MM.1S (cell line): ENCODE measurements at regions not wholly inside any gene's neighbourhood (a gene's known extent, or its start where the extent isn't known, plus 50 kb on each side); places are given as distances from the start of the nearest gene placed in this dataset.

Experiments
- DNase-seq: peaks from one replicate; pipeline ENCODE4 v3.0.0-alpha.2; 2015
- H2AFZ ChIP-seq: fragments of 300-600 bp; sonication (generic); 2 replicates; pipeline ENCODE4 v1.6.0; 2016; ENCODE audit warnings: antibody characterized with exemption, low read length
- H3F3A ChIP-seq: fragments of 300-600 bp; sonication (generic); 2 replicates; pipeline ENCODE4 v1.6.1; 2016; ENCODE audit warnings: mild to moderate bottlenecking, antibody characterized with exemption, low read length, moderate library complexity, mixed read lengths; ENCODE audit not compliant: insufficient read depth
- H3K27ac ChIP-seq: fragments of 300-600 bp; sonication (generic); 2 replicates; pipeline ENCODE4 v1.5.1; 2016; ENCODE audit warnings: mild to moderate bottlenecking, low read length
- H3K27me3 ChIP-seq: fragments of 300-600 bp; sonication (generic); replicated peaks from 2 replicates; pipeline ENCODE4 v1.6.0; 2016; ENCODE audit warnings: low read length; ENCODE audit not compliant: insufficient read depth
- H3K36me3 ChIP-seq: fragments of 300-600 bp; sonication (generic); replicated peaks from 2 replicates; pipeline ENCODE4 v1.6.1; 2016; ENCODE audit warnings: mild to moderate bottlenecking, low read length, mixed read lengths; ENCODE audit not compliant: insufficient read depth
- H3K4me1 ChIP-seq: fragments of 300-600 bp; sonication (generic); 2 replicates; pipeline ENCODE4 v1.6.1; 2016; ENCODE audit warnings: low read length, mixed read lengths
- H3K4me2 ChIP-seq: fragments of 300-600 bp; sonication (generic); 2 replicates; pipeline ENCODE4 v1.6.0; 2016; ENCODE audit warnings: low read depth, low read length
- H3K4me3 ChIP-seq: fragments of 300-600 bp; sonication (generic); 2 replicates; pipeline ENCODE4 v1.5.1; 2016; ENCODE audit warnings: low read length, mixed read lengths
- H3K79me2 ChIP-seq: fragments of 300-600 bp; sonication (generic); 2 replicates; pipeline ENCODE4 v1.6.1; 2016; ENCODE audit warnings: mixed run types, low read length, mixed read lengths
- H3K9ac ChIP-seq: fragments of 300-600 bp; sonication (generic); 2 replicates; pipeline ENCODE4 v1.6.1; 2016; ENCODE audit warnings: low read length, mixed read lengths
- H3K9me2 ChIP-seq: fragments of 300-600 bp; sonication (generic); replicated peaks from 2 replicates; pipeline ENCODE4 v1.6.1; 2016; ENCODE audit warnings: mild to moderate bottlenecking, low read length, mixed read lengths; ENCODE audit not compliant: insufficient read depth
- H3K9me3 ChIP-seq: fragments of 300-600 bp; sonication (generic); replicated peaks from 2 replicates; pipeline ENCODE4 v1.6.1; 2016; ENCODE audit warnings: mild to moderate bottlenecking, low read length, mixed read lengths; ENCODE audit not compliant: insufficient read depth
- H4K20me1 ChIP-seq: fragments of 300-600 bp; sonication (generic); 2 replicates; pipeline ENCODE4 v1.6.1; 2016; ENCODE audit warnings: mild to moderate bottlenecking, low read length, moderate library complexity, mixed read lengths; ENCODE audit not compliant: insufficient read depth
- CTCF ChIP-seq: fragments of 300-600 bp; sonication (generic); IDR thresholded peaks from 2 replicates; pipeline ENCODE4 v1.5.1; 2016; ENCODE audit warnings: antibody characterized with exemption, low read length, mixed read lengths
- EZH2 ChIP-seq: fragments of 300-600 bp; sonication (generic); optimal IDR thresholded peaks from 2 replicates; pipeline ENCODE3; 2017; ENCODE audit warnings: low read depth, mild to moderate bottlenecking, antibody characterized with exemption, low read length, mixed read lengths
- EZH2phosphoT487 ChIP-seq: fragments of 300-600 bp; sonication (generic); IDR thresholded peaks from 2 replicates; pipeline ENCODE4 v1.6.1; 2018; ENCODE audit warnings: antibody characterized with exemption, low read length

- Histone ChIP-seq H3K4me3 (no peak overlapping the region), H3K79me2 (no peaks in the 10 kb centered on the region), H3K27ac (no peak overlapping the region), H3K4me2 (no peak overlapping the region), H3K36me3 (no peaks in the 10 kb centered on the region), H3K4me1 (no peaks in the 10 kb centered on the region), H4K20me1 (no peaks in the 10 kb centered on the region), H3F3A (no peaks in the 10 kb centered on the region), H3K27me3 (no peaks in the 10 kb centered on the region), H3K9me3 (no peaks in the 10 kb centered on the region), H3K9me2 (no peaks in the 10 kb centered on the region), H2AFZ (no peak overlapping the region), H3K9ac (no peak overlapping the region)
- TF ChIP-seq CTCF, result no peak
- no peak for TF ChIP-seq EZH2
- no peak for TF ChIP-seq EZH2phosphoT487
- DNase-seq, result no peak
These were observed 261.8 kb upstream of the MYOCD start for GRCh38 chr17:12403881-12404398.

DNA sequence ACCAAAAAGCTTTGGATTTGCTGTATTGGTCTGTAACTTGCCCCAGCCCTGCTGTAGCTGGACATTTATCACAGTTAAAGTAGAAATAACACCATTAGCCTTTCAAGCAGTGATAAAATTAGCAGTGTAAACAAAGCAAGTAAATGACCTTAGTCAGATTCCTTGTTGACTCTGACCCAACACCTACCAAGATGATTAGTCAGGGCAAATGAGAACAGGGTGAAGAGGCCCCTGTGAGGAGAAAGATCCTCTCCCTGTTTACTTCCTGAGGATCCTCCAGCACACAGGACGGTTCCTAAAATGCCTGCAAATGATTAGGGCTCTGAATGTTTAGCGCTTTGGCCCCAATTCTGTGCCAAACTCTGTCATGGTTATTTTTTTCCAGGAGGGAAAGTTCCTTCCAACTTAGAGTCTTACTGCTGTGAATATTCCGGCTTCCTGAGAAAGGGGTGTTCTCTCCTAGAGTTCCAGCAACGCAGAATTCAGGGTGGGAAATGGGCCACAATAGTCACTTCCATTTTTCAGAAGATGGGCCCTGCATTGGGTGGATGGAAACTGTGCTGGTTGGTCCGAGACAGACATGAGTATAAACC lies 259.0 kb upstream of the MYOCD start:
- Histone ChIP-seq H3F3A (no peaks in the 10 kb centered on the region), H2AFZ (no peak overlapping the region), H3K9me3 (no peaks in the 10 kb centered on the region)

GRCh38 chr17:12407495-12408252 lies 258.0 kb upstream of the MYOCD start:
- Histone ChIP-seq H3K79me2 (no peaks in the 10 kb centered on the region), H3K4me3 (no peak overlapping the region), H4K20me1 (no peaks in the 10 kb centered on the region), H2AFZ (no peak overlapping the region), H3K4me2 (no peak overlapping the region), H3F3A (no peaks in the 10 kb centered on the region), H3K4me1 (no peaks in the 10 kb centered on the region), H3K9me2 (no peaks in the 10 kb centered on the region), H3K9me3 (no peaks in the 10 kb centered on the region), H3K27me3 (no peaks in the 10 kb centered on the region), H3K9ac (no peak overlapping the region), H3K36me3 (no peaks in the 10 kb centered on the region), H3K27ac (no peak overlapping the region)
- no peak for TF ChIP-seq CTCF
- no peak for DNase-seq

More for the DNA sequence above, 259.0 kb upstream of the MYOCD start:
- H3K4me1 ChIP-seq, result no peaks in the 10 kb centered on the region
- no peak for TF ChIP-seq EZH2phosphoT487
- TF ChIP-seq EZH2, result no peak
- TF ChIP-seq CTCF, result no peak
- no peak for DNase-seq
- no peaks in the 10 kb centered on the region for H3K36me3 ChIP-seq
- H4K20me1 ChIP-seq, result no peaks in the 10 kb centered on the region
- H3K79me2 ChIP-seq, result no peaks in the 10 kb centered on the region
- H3K9me2 ChIP-seq, result no peaks in the 10 kb centered on the region
- H3K4me3 ChIP-seq, result no peak overlapping the region
- no peak overlapping the region for H3K4me2 ChIP-seq
- no peak overlapping the region for H3K27ac ChIP-seq
- no peaks in the 10 kb centered on the region for H3K27me3 ChIP-seq
- H3K9ac ChIP-seq, result no peak overlapping the region
